Retinal pigment epithelial cell (primary cell): ENCODE measurements at regions not wholly inside any gene's neighbourhood (a gene's known extent, or its start where the extent isn't known, plus 50 kb on each side); places are given as distances from the start of the nearest gene placed in this dataset.

Experiments
- DNase-seq: peaks from one replicate; pipeline ENCODE4 v3.0.0-alpha.2; 2010; ENCODE audit warnings: low read depth
- H3K4me3 ChIP-seq: 2 replicates; pipeline ENCODE4 v1.5.1; 2011; ENCODE audit warnings: mild to moderate bottlenecking, low read length, control low read depth, moderate library complexity
- CTCF ChIP-seq: conservative IDR thresholded peaks from 2 replicates; pipeline ENCODE4 v1.5.1; 2011; ENCODE audit warnings: low read depth, low read length, control low read depth, inconsistent platforms

DNA sequence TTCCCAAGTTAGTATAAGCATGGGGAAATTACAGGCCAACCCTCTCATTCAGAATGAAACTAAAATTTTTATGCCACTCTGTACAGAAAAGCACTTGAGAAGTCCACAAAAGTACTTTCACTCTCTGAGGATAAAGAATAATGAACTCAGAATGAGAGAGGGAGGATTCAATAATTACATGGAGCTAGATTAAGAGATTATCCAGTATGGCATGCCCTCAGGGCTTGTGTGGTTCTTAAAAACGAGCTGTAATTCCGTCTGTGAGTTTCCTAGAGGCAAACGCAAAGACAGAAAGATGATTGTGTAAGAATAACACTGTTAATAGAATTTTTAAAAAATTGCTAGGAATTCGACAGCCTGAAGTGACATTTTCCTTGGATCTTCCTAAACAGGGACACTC lies 126.8 kb upstream of the PTCH1 start:
- no peak overlapping the region for H3K4me3 ChIP-seq
- no peak for TF ChIP-seq CTCF
- DNase-seq: no peak

DNA sequence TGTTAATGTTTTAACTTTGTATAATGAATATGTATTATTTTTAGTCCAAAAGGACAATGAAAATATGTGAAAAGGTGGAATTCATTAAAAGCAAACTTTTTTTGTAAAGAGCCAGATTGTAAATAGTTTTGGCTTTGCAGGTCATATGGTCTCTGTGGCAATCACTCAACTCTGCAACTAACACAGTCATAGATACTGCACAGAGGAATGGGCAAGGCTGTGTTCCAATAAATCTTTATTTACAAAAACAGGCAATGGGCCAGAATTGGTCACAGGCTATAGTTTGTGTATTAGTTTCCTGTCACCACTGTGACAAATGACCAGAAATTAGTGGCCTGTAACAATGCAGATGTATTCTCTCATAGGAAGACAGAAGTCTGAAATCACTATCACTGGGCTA lies 125.4 kb upstream of the PTCH1 start:
- no peak for TF ChIP-seq CTCF
- no peak overlapping the region for H3K4me3 ChIP-seq
- DNase-seq: no peak

- no peak for TF ChIP-seq CTCF
- no peak overlapping the region for H3K4me3 ChIP-seq
- no peak for DNase-seq
Observed at GRCh38 chr9:95641586-95641985, 124.8 kb upstream of the PTCH1 start.

GRCh38 chr9:95640336-95640735 lies 123.6 kb upstream of the PTCH1 start:
- no peak for TF ChIP-seq CTCF
- no peak for DNase-seq
- no peak overlapping the region for H3K4me3 ChIP-seq

- no peak for TF ChIP-seq CTCF
- DNase-seq: no peak
- H3K4me3 ChIP-seq: no peak overlapping the region
Observed at GRCh38 chr9:95635986-95636671, 119.4 kb upstream of the PTCH1 start.

- H3K4me3 ChIP-seq: no peak overlapping the region
- TF ChIP-seq CTCF: no peak
- DNase-seq: no peak
Observed at GRCh38 chr9:95634536-95634935, 117.8 kb upstream of the PTCH1 start.

- TF ChIP-seq CTCF: no peak
- no peak for DNase-seq
- H3K4me3 ChIP-seq: no peak overlapping the region
Observed at GRCh38 chr9:95634114-95634513, 117.3 kb upstream of the PTCH1 start.
